ENCODE measurements at regions not wholly inside any gene's neighbourhood (a gene's known extent, or its start where the extent isn't known, plus 50 kb on each side); places are given as distances from the start of the nearest gene placed in this dataset.

GRCh38 chr4:24456431-24456830 is 127.9 kb downstream of the DHX15 start:
- no peaks in the 10 kb centered on the region for H3K27me3 ChIP-seq (ENCODE audit: control insufficient read depth in 2 of 2, insufficient read depth in 2 of 2, low read length in 2 of 2)
- H3K79me2 ChIP-seq (ENCODE audit: control insufficient read depth, insufficient read depth, low read length) = no peaks in the 10 kb centered on the region
- intact Hi-C loops (cut with micrococcal nuclease) (no loop called here), dilution Hi-C loops (cut with MboI; ENCODE audit: extremely low pct_ligation_motif_present, low sequenced_read_pairs) (no loop called here)
- POLR2A ChIA-PET = no interaction called here
- TF ChIP-seq EZH2 (IDR thresholded peaks at IDR 0.05; ENCODE audit: borderline replicate concordance, low read depth, low read length, severe bottlenecking) (no peak), GATA2 (IDR thresholded peaks at IDR 0.05; ENCODE audit: insufficient read depth, insufficient read length, low read depth, low read length) (no peak), POLR2A (IDR thresholded peaks at IDR 0.05; ENCODE audit: low read depth, low read length) (no peak), MYC (IDR thresholded peaks at IDR 0.05; ENCODE audit: low read depth, low read length) (no peak), MAX (IDR thresholded peaks at IDR 0.05; ENCODE audit: insufficient read depth, insufficient read length) (no peak), FOS (IDR thresholded peaks at IDR 0.05; ENCODE audit: borderline replicate concordance, insufficient read depth, low read length) (no peak), POLR2AphosphoS5 (IDR thresholded peaks at IDR 0.05; ENCODE audit: insufficient read depth, low read depth, low read length) (no peak), JUN (IDR thresholded peaks at IDR 0.05; ENCODE audit: borderline replicate concordance, insufficient read depth, insufficient read length, low read depth) (no peak), CTCF (IDR thresholded peaks at IDR 0.05; ENCODE audit: extremely low read depth in 1 of 2, insufficient read depth in 1 of 2, low read depth in 1 of 2, low read length in 2 of 2) (no peak)
- DNase-seq (ENCODE audit: low read depth, low spot score) (no peak), FAIRE-seq (no peak)
- no peak overlapping the region for H3K27ac ChIP-seq (ENCODE audit: insufficient read depth, low read depth, low read length)
- no peak overlapping the region for H3K9ac ChIP-seq (replicated peaks; ENCODE audit: extremely low read depth, insufficient read depth, low read length)
- H4K20me1 ChIP-seq (replicated peaks; ENCODE audit: control insufficient read depth, extremely low read depth, insufficient read depth, low read length) = no peaks in the 10 kb centered on the region
- no peaks in the 10 kb centered on the region for H3K9me3 ChIP-seq (replicated peaks; ENCODE audit: control insufficient read depth, insufficient read depth, low read length)
- no peaks in the 10 kb centered on the region for H3K9me1 ChIP-seq (replicated peaks; ENCODE audit: control insufficient read depth, extremely low read depth, insufficient read depth, low read length)
- no TSS peak for BruUV-seq (replicated peaks)
- no peak overlapping the region for H2AFZ ChIP-seq (ENCODE audit: low read depth, low read length)
- no peak overlapping the region for H3K4me2 ChIP-seq (ENCODE audit: insufficient read depth, low read length)
- no peak overlapping the region for H3K4me3 ChIP-seq (replicated peaks in 1 of 3; ENCODE audit: insufficient read depth in 1 of 3, low read depth in 1 of 3, low read length in 3 of 3)
- no peaks in the 10 kb centered on the region for H3K4me1 ChIP-seq (ENCODE audit: control insufficient read depth, extremely low read depth, insufficient read depth, low read length)
- CTCF ChIA-PET = interaction anchor here (1.6 to 3.4 kb wide), 2 partner anchors 14 to 17 kb away, joined by 4 to 11 read pairs; no protein-coding TSS in a partner anchor
- no peaks in the 10 kb centered on the region for H3K36me3 ChIP-seq (ENCODE audit: control insufficient read depth in 2 of 2, extremely low read depth in 1 of 2, insufficient read depth in 2 of 2, low read length in 2 of 2)

Data from endothelial cell of umbilical vein (primary cell).